GM23338 (cell line): ENCODE measurements at regions not wholly inside any gene's neighbourhood (a gene's known extent, or its start where the extent isn't known, plus 50 kb on each side); places are given as distances from the start of the nearest gene placed in this dataset.

Experiments used
- ATAC-seq: fragments of 200-7000 bp; cut with Tn5 transposase; 3 replicates; pipeline ENCODE4 v1.9.1; 2020
- DNase-seq: peaks from one replicate; pipeline ENCODE4 v3.0.0-alpha.2; 2015; ENCODE audit warnings: low spot score
- H2AFZ ChIP-seq: fragments of 200-600 bp; sonication (generic); 2 replicates; pipeline ENCODE4 v1.8.0; 2016; ENCODE audit warnings: antibody characterized with exemption, mild to moderate bottlenecking, moderate library complexity
- H3F3A ChIP-seq: fragments of 200-600 bp; sonication (generic); replicated peaks from 2 replicates; pipeline ENCODE4 v1.8.0; 2017; ENCODE audit warnings: antibody characterized with exemption, mixed run types, low read depth
- H3K27ac ChIP-seq: fragments of 200-600 bp; sonication (generic); 2 replicates; pipeline ENCODE4 v1.6.1; 2016; ENCODE audit warnings: low read depth
- H3K27me3 ChIP-seq: fragments of 200-600 bp; sonication (generic); 2 replicates; pipeline ENCODE4 v1.8.0; 2016; ENCODE audit warnings: mild to moderate bottlenecking, mixed run types, moderate library complexity; ENCODE audit not compliant: insufficient read depth
- H3K36me3 ChIP-seq: fragments of 200-600 bp; sonication (generic); 2 replicates; pipeline ENCODE4 v1.8.0; 2016; ENCODE audit warnings: mild to moderate bottlenecking; ENCODE audit not compliant: insufficient read depth
- H3K4me1 ChIP-seq: fragments of 200-600 bp; sonication (generic); 2 replicates; pipeline ENCODE4 v1.8.0; 2016; ENCODE audit warnings: mild to moderate bottlenecking, moderate library complexity; ENCODE audit not compliant: insufficient read depth
- H3K4me2 ChIP-seq: fragments of 200-600 bp; sonication (generic); 2 replicates; pipeline ENCODE4 v1.7.1; 2017; ENCODE audit warnings: mixed run types
- H3K4me3 ChIP-seq: fragments of 200-600 bp; sonication (generic); 2 replicates; pipeline ENCODE4 v1.6.1; 2016; ENCODE audit warnings: mixed run types
- H3K79me2 ChIP-seq: fragments of 200-600 bp; sonication (generic); replicated peaks from 2 replicates; pipeline ENCODE4 v1.8.0; 2017; ENCODE audit warnings: mild to moderate bottlenecking; ENCODE audit not compliant: insufficient read depth
- H3K9me2 ChIP-seq: fragments of 200-600 bp; sonication (generic); 2 replicates; pipeline ENCODE4 v1.8.0; 2017; ENCODE audit not compliant: insufficient read depth
- H4K20me1 ChIP-seq: fragments of 200-600 bp; sonication (generic); replicated peaks from 2 replicates; pipeline ENCODE4 v1.8.0; 2017; ENCODE audit warnings: mild to moderate bottlenecking; ENCODE audit not compliant: insufficient read depth
- H3K27ac Mint-ChIP-seq: 2 replicates; pipeline ENCODE4 v1.8.0; 2020; ENCODE audit warnings: inconsistent platforms, mild to moderate bottlenecking, moderate library complexity, mixed read lengths
- H3K27me3 Mint-ChIP-seq: 3 replicates; pipeline ENCODE4 v1.8.0; 2022; ENCODE audit warnings: low read depth, mild to moderate bottlenecking, moderate library complexity, mixed read lengths, inconsistent platforms; ENCODE audit not compliant: insufficient read depth, poor library complexity
- H3K36me3 Mint-ChIP-seq: 3 replicates; pipeline ENCODE4 v1.8.0; 2021; ENCODE audit warnings: low read depth, mild to moderate bottlenecking, inconsistent platforms, moderate library complexity, mixed read lengths
- H3K4me1 Mint-ChIP-seq: 3 replicates; pipeline ENCODE4 v1.8.0; 2020; ENCODE audit warnings: mild to moderate bottlenecking, inconsistent platforms, mixed read lengths
- H3K4me3 Mint-ChIP-seq: 3 replicates; pipeline ENCODE4 v1.8.0; 2021; ENCODE audit warnings: moderate library complexity, mild to moderate bottlenecking, inconsistent platforms, mixed read lengths
- H3K9me3 Mint-ChIP-seq: 3 replicates; pipeline ENCODE4 v1.8.0; 2020; ENCODE audit warnings: moderate library complexity, mild to moderate bottlenecking, inconsistent platforms, mixed read lengths
- CREB1 ChIP-seq: fragments of 250-450 bp; sonication (Bioruptor Pico); IDR thresholded peaks from 2 replicates; pipeline ENCODE4 v1.5.0; 2020; ENCODE audit warnings: low read depth, mild to moderate bottlenecking, moderate library complexity
- EZH2 ChIP-seq: fragments of 200-600 bp; sonication (generic); IDR thresholded peaks from one replicate; pipeline ENCODE4 v1.8.0; 2017; ENCODE audit warnings: antibody characterized with exemption, mild to moderate bottlenecking, low read depth; ENCODE audit not compliant: unreplicated experiment
- EZH2phosphoT487 ChIP-seq: fragments of 200-600 bp; sonication (generic); IDR thresholded peaks from one replicate; pipeline ENCODE4 v1.8.1; 2018; ENCODE audit warnings: antibody characterized with exemption; ENCODE audit not compliant: unreplicated experiment
- JUNB ChIP-seq: IDR thresholded peaks from one replicate; pipeline ENCODE4 v1.6.1; 2016; ENCODE audit warnings: antibody characterized with exemption; ENCODE audit not compliant: unreplicated experiment
- NANOG ChIP-seq: IDR thresholded peaks from 2 replicates; pipeline ENCODE4 v1.6.1; 2016; ENCODE audit warnings: antibody characterized with exemption, borderline replicate concordance
- POLR2AphosphoS5 ChIP-seq: IDR thresholded peaks from 2 replicates; pipeline ENCODE4 v1.6.1; 2016; ENCODE audit warnings: antibody characterized with exemption, low read depth
- STAT1 ChIP-seq: IDR thresholded peaks from one replicate; pipeline ENCODE4 v1.6.1; 2016; ENCODE audit warnings: antibody characterized with exemption; ENCODE audit not compliant: unreplicated experiment
- ZNF114 ChIP-seq: fragments of 250-450 bp; sonication (Bioruptor Pico); IDR thresholded peaks from 2 replicates; pipeline ENCODE4 v1.5.0; 2020; ENCODE audit warnings: mild to moderate bottlenecking, moderate library complexity
- ZNF331 ChIP-seq: fragments of 250-450 bp; sonication (Bioruptor Pico); IDR thresholded peaks from 2 replicates; pipeline ENCODE4 v1.5.0; 2020; ENCODE audit warnings: low read depth, mild to moderate bottlenecking, moderate library complexity
- TF ChIP-seq, protein P1 (sequence below): fragments of 250-450 bp; sonication (Bioruptor Pico); IDR thresholded peaks from 2 replicates; pipeline ENCODE4 v1.5.0; 2020; ENCODE audit warnings: mild to moderate bottlenecking, moderate library complexity
- TF ChIP-seq, protein P2 (sequence below): IDR thresholded peaks from 2 replicates; pipeline ENCODE4 v1.6.1; 2016; ENCODE audit warnings: antibody characterized with exemption
- TF ChIP-seq, protein P3 (sequence below): IDR thresholded peaks from one replicate; pipeline ENCODE4 v1.6.1; 2018; ENCODE audit warnings: antibody characterized with exemption; ENCODE audit not compliant: unreplicated experiment
- TF ChIP-seq, protein P4 (sequence below), 2 experiments: fragments of 200-600 bp in 1 of 2; sonication (generic) in 1 of 2; conservative IDR thresholded peaks; 2 replicates each; pipeline versions ENCODE4 v1.5.1 to v1.6.1; 2016 to 2017; ENCODE audit warnings: antibody characterized with exemption in 2 of 2, low read depth in 2 of 2, mild to moderate bottlenecking in 2 of 2, moderate library complexity in 1 of 2

DNA sequence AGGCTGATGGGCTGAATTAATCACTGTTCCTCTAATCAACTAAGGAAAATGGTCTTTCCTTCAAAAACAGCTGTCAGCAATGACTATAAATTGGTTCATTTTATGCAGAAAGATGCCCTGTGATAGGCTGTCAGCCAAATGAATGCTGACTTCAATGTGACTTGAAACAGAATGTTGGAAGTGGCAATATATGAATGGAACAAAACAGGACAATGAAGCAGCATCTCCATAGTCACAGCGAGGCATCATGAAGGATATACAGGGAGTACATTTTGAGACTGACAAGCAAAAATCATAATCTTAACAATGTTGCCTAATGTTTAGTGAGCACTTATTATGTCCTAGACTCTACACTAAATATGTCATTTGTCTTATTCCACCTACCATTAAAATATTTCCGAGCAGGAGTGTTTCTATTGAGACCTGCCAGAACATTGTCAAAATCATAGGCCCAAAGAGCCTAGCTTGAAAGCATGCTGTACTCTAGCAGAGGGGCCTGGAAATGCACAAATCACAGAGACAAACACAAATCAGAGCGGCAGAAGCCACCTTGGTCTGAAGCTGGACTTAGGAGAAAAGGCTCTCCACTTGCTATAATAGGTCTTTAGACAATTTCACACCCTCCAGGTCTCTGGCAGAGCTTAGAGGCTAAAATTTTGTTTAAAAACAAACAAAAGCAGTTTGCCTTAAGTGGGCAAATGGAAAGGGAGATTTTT lies 63.3 kb downstream of the FAM50B start:
- no peak overlapping the region for H3K4me3 ChIP-seq
- H3K27ac ChIP-seq = no peak overlapping the region
- no peaks in the 10 kb centered on the region for H3K79me2 ChIP-seq
- H3K4me1 ChIP-seq = no peaks in the 10 kb centered on the region; the same call in 1 of the 2 replicates
- no peaks in the 10 kb centered on the region for H3F3A ChIP-seq
- no peaks in the 10 kb centered on the region for H3K27me3 ChIP-seq
- H3K9me2 ChIP-seq = peaks cover 3% of the 10 kb centered on the region; the same call in 1 of the 2 replicates
- no peak overlapping the region for H3K4me2 ChIP-seq
- TF ChIP-seq, protein P1, sequence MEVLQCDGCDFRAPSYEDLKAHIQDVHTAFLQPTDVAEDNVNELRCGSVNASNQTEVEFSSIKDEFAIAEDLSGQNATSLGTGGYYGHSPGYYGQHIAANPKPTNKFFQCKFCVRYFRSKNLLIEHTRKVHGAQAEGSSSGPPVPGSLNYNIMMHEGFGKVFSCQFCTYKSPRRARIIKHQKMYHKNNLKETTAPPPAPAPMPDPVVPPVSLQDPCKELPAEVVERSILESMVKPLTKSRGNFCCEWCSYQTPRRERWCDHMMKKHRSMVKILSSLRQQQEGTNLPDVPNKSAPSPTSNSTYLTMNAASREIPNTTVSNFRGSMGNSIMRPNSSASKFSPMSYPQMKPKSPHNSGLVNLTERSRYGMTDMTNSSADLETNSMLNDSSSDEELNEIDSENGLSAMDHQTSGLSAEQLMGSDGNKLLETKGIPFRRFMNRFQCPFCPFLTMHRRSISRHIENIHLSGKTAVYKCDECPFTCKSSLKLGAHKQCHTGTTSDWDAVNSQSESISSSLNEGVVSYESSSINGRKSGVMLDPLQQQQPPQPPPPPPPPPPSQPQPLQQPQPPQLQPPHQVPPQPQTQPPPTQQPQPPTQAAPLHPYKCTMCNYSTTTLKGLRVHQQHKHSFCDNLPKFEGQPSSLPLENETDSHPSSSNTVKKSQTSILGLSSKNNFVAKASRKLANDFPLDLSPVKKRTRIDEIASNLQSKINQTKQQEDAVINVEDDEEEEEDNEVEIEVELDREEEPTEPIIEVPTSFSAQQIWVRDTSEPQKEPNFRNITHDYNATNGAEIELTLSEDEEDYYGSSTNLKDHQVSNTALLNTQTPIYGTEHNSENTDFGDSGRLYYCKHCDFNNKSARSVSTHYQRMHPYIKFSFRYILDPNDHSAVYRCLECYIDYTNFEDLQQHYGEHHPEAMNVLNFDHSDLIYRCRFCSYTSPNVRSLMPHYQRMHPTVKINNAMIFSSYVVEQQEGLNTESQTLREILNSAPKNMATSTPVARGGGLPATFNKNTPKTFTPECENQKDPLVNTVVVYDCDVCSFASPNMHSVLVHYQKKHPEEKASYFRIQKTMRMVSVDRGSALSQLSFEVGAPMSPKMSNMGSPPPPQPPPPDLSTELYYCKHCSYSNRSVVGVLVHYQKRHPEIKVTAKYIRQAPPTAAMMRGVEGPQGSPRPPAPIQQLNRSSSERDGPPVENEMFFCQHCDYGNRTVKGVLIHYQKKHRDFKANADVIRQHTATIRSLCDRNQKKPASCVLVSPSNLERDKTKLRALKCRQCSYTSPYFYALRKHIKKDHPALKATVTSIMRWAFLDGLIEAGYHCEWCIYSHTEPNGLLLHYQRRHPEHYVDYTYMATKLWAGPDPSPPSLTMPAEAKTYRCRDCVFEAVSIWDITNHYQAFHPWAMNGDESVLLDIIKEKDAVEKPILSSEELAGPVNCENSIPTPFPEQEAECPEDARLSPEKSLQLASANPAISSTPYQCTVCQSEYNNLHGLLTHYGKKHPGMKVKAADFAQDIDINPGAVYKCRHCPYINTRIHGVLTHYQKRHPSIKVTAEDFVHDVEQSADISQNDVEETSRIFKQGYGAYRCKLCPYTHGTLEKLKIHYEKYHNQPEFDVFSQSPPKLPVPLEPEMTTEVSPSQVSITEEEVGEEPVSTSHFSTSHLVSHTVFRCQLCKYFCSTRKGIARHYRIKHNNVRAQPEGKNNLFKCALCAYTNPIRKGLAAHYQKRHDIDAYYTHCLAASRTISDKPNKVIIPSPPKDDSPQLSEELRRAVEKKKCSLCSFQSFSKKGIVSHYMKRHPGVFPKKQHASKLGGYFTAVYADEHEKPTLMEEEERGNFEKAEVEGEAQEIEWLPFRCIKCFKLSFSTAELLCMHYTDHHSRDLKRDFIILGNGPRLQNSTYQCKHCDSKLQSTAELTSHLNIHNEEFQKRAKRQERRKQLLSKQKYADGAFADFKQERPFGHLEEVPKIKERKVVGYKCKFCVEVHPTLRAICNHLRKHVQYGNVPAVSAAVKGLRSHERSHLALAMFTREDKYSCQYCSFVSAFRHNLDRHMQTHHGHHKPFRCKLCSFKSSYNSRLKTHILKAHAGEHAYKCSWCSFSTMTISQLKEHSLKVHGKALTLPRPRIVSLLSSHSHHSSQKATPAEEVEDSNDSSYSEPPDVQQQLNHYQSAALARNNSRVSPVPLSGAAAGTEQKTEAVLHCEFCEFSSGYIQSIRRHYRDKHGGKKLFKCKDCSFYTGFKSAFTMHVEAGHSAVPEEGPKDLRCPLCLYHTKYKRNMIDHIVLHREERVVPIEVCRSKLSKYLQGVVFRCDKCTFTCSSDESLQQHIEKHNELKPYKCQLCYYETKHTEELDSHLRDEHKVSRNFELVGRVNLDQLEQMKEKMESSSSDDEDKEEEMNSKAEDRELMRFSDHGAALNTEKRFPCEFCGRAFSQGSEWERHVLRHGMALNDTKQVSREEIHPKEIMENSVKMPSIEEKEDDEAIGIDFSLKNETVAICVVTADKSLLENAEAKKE (CRISPR knock-in tag) = no peak
- TF ChIP-seq ZNF114 (CRISPR knock-in tag) = no peak
- TF ChIP-seq STAT1 = no peak
- TF ChIP-seq, protein P2, sequence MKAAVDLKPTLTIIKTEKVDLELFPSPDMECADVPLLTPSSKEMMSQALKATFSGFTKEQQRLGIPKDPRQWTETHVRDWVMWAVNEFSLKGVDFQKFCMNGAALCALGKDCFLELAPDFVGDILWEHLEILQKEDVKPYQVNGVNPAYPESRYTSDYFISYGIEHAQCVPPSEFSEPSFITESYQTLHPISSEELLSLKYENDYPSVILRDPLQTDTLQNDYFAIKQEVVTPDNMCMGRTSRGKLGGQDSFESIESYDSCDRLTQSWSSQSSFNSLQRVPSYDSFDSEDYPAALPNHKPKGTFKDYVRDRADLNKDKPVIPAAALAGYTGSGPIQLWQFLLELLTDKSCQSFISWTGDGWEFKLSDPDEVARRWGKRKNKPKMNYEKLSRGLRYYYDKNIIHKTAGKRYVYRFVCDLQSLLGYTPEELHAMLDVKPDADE = no peak
- TF ChIP-seq NANOG = no peak
- TF ChIP-seq, protein P3, sequence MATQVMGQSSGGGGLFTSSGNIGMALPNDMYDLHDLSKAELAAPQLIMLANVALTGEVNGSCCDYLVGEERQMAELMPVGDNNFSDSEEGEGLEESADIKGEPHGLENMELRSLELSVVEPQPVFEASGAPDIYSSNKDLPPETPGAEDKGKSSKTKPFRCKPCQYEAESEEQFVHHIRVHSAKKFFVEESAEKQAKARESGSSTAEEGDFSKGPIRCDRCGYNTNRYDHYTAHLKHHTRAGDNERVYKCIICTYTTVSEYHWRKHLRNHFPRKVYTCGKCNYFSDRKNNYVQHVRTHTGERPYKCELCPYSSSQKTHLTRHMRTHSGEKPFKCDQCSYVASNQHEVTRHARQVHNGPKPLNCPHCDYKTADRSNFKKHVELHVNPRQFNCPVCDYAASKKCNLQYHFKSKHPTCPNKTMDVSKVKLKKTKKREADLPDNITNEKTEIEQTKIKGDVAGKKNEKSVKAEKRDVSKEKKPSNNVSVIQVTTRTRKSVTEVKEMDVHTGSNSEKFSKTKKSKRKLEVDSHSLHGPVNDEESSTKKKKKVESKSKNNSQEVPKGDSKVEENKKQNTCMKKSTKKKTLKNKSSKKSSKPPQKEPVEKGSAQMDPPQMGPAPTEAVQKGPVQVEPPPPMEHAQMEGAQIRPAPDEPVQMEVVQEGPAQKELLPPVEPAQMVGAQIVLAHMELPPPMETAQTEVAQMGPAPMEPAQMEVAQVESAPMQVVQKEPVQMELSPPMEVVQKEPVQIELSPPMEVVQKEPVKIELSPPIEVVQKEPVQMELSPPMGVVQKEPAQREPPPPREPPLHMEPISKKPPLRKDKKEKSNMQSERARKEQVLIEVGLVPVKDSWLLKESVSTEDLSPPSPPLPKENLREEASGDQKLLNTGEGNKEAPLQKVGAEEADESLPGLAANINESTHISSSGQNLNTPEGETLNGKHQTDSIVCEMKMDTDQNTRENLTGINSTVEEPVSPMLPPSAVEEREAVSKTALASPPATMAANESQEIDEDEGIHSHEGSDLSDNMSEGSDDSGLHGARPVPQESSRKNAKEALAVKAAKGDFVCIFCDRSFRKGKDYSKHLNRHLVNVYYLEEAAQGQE = no peak
- no peak for TF ChIP-seq JUNB
- TF ChIP-seq POLR2AphosphoS5 = no peak
- TF ChIP-seq, protein P4, sequence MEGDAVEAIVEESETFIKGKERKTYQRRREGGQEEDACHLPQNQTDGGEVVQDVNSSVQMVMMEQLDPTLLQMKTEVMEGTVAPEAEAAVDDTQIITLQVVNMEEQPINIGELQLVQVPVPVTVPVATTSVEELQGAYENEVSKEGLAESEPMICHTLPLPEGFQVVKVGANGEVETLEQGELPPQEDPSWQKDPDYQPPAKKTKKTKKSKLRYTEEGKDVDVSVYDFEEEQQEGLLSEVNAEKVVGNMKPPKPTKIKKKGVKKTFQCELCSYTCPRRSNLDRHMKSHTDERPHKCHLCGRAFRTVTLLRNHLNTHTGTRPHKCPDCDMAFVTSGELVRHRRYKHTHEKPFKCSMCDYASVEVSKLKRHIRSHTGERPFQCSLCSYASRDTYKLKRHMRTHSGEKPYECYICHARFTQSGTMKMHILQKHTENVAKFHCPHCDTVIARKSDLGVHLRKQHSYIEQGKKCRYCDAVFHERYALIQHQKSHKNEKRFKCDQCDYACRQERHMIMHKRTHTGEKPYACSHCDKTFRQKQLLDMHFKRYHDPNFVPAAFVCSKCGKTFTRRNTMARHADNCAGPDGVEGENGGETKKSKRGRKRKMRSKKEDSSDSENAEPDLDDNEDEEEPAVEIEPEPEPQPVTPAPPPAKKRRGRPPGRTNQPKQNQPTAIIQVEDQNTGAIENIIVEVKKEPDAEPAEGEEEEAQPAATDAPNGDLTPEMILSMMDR (conservative IDR thresholded peaks at IDR 0.05; ENCODE audit: low read depth in 2 of 2) = no peak
- TF ChIP-seq CREB1 = no peak
- TF ChIP-seq EZH2phosphoT487 = no peak
- no peak for TF ChIP-seq ZNF331 (CRISPR knock-in tag)
- no peak for TF ChIP-seq EZH2
- H3K9me3 Mint-ChIP-seq = peaks cover 18% of the 10 kb centered on the region
- H2AFZ ChIP-seq = no peak overlapping the region
- peaks cover 9% of the 10 kb centered on the region; the same call in 1 of the 3 replicates for H3K36me3 Mint-ChIP-seq
- no peaks in the 10 kb centered on the region for H4K20me1 ChIP-seq
- H3K36me3 ChIP-seq = 0 out of 2 replicates have a peak, but pooled peaks cover 1% of the 10 kb centered on the region
- ATAC-seq = no peak
- no peak overlapping the region for H3K27ac Mint-ChIP-seq
- DNase-seq = no peak
- H3K27me3 Mint-ChIP-seq = peaks cover 7% of the 10 kb centered on the region
- peaks cover 15% of the 10 kb centered on the region; the same call in 2 of the 3 replicates for H3K4me1 Mint-ChIP-seq
- no peak overlapping the region for H3K4me3 Mint-ChIP-seq
